K562 (cell line): ENCODE measurements at regions not wholly inside any gene's neighbourhood (a gene's known extent, or its start where the extent isn't known, plus 50 kb on each side); places are given as distances from the start of the nearest gene placed in this dataset.

Experiments used
- ATF6 ChIP-seq: sonication (generic); formaldehyde crosslinking; IDR thresholded peaks from 2 replicates; pipeline ENCODE4 v1.4.0; 2020; ENCODE audit warnings: mild to moderate bottlenecking, missing genetic modification reagents
- CEBPG ChIP-seq, 3 experiments: fragments of 200-800 bp in 1 of 3; sonication (Bioruptor generic) in 1 of 3; sonication (generic) in 1 of 3; formaldehyde crosslinking in 1 of 3; IDR thresholded peaks in 2 of 3; conservative IDR thresholded peaks in 1 of 3; 2 replicates each; pipeline versions ENCODE4 v1.6.1 to v1.8.0; 2016 to 2022; ENCODE audit warnings: missing compliant biosample characterization in 2 of 3, missing genetic modification characterization in 2 of 3, mild to moderate bottlenecking in 1 of 3, missing genetic modification reagents in 1 of 3
- CTCF ChIP-seq, 3 experiments: IDR thresholded peaks in 2 of 3; conservative IDR thresholded peaks in 1 of 3; 2 replicates each; pipeline ENCODE4 v1.5.1; 2011 to 2012; ENCODE audit warnings: low read length in 3 of 3, mild to moderate bottlenecking in 3 of 3, control low read depth in 2 of 3, improper control_type of control experiment in 1 of 3, inconsistent platforms in 1 of 3, low read depth in 1 of 3, mixed read lengths in 1 of 3, moderate library complexity in 1 of 3; ENCODE audit not compliant: insufficient read depth in 2 of 3
- EP300 ChIP-seq: IDR thresholded peaks from 2 replicates; pipeline ENCODE4 v1.6.1; 2012; ENCODE audit warnings: low read length, improper control_type of control experiment
- HDAC6 ChIP-seq: IDR thresholded peaks from 2 replicates; pipeline ENCODE4 v1.6.1; 2012; ENCODE audit warnings: low read depth, mild to moderate bottlenecking, control low read depth, inconsistent platforms, low read length, moderate library complexity
- PKNOX1 ChIP-seq: fragments of 450-650 bp; IDR thresholded peaks from 2 replicates; pipeline ENCODE4 v1.6.1; 2016
- POLR2A ChIP-seq: fragments of 450-650 bp; conservative IDR thresholded peaks from 2 replicates; pipeline ENCODE4 v1.6.1; 2016
- RFX1 ChIP-seq: fragments of 450-650 bp; IDR thresholded peaks from 2 replicates; pipeline ENCODE4 v1.6.1; 2016; ENCODE audit warnings: mild to moderate bottlenecking, moderate library complexity
- RNF2 ChIP-seq: sonication (generic); IDR thresholded peaks from 2 replicates; pipeline ENCODE4 v1.6.1; 2016
- SMAD1 ChIP-seq: fragments of 150-350 bp; IDR thresholded peaks from 2 replicates; pipeline ENCODE4 v1.6.1; 2014; ENCODE audit warnings: low read length, low read depth; ENCODE audit not compliant: partially characterized antibody

GRCh38 chr10:58995058-58995596, 181.3 kb upstream of the PHYHIPL start:
- TF ChIP-seq SMAD1 (no peak), RFX1 (no peak), CEBPG (CRISPR knock-in tag; IDR thresholded peaks at IDR 0.05) (no peak), CEBPG (tag; conservative IDR thresholded peaks at IDR 0.05 in 1 of 2, IDR thresholded peaks at IDR 0.05 in 1 of 2) (no peak), CTCF (IDR thresholded peaks at IDR 0.05 in 2 of 3, conservative IDR thresholded peaks at IDR 0.05 in 1 of 3; ENCODE audit: insufficient read depth in 2 of 3, low read depth in 1 of 3, low read length in 3 of 3) (no peak), POLR2A (no peak), ATF6 (CRISPR knock-in tag) (no peak), PKNOX1 (no peak), EP300 (no peak), HDAC6 (no peak), RNF2 (no peak)
